Transverse colon (tissue), 4 donors: ENCODE measurements at regions not wholly inside any gene's neighbourhood (a gene's known extent, or its start where the extent isn't known, plus 50 kb on each side); places are given as distances from the start of the nearest gene placed in this dataset.

Experiments
- DNase-seq: peaks from one replicate; pipeline ENCODE4 v3.0.0-alpha.2; 2019
- H3K27ac ChIP-seq, 4 donors: fragments of 200-600 bp; sonication (generic); 2 replicates each; pipeline ENCODE4 v1.5.1; 2016 to 2018; ENCODE audit warnings: inconsistent platforms in 4 of 4
- H3K27me3 ChIP-seq: fragments of 200-600 bp; sonication (generic); 2 replicates; pipeline ENCODE4 v1.5.1; 2017; ENCODE audit warnings: inconsistent platforms
- H3K36me3 ChIP-seq, 4 donors: fragments of 200-600 bp; sonication (generic); 2 replicates each; pipeline ENCODE4 v1.5.1; 2017 to 2019; ENCODE audit warnings: inconsistent platforms in 4 of 4
- H3K4me1 ChIP-seq, 4 donors: fragments of 200-600 bp; sonication (generic); 2 replicates each; pipeline ENCODE4 v1.5.1; 2017 to 2020; ENCODE audit warnings: inconsistent platforms in 4 of 4
- H3K4me3 ChIP-seq, 4 donors: fragments of 200-600 bp; sonication (generic); 1 replicate in 1 of 4; 2 replicates in 3 of 4; pipeline versions ENCODE4 v1.5.1 to v1.6.1; 2017 to 2019; ENCODE audit warnings: inconsistent platforms in 4 of 4
- H3K9me3 ChIP-seq, 2 donors: fragments of 200-600 bp; sonication (generic); 2 replicates each; pipeline ENCODE4 v1.5.1; 2017 to 2019; ENCODE audit warnings: inconsistent platforms in 2 of 2
- CTCF ChIP-seq, 5 experiments: fragments of 200-600 bp in 3 of 5; fragments of 450-650 bp in 2 of 5; sonication (generic) in 3 of 5; IDR thresholded peaks; 1 replicate in 2 of 5; 2 replicates in 3 of 5; pipeline ENCODE4 v1.5.1; 2016 to 2017; ENCODE audit warnings: antibody characterized with exemption in 5 of 5, inconsistent platforms in 3 of 5, mild to moderate bottlenecking in 2 of 5, moderate library complexity in 1 of 5
- EP300 ChIP-seq: sonication (generic); formaldehyde crosslinking; IDR thresholded peaks from one replicate; pipeline ENCODE4 v1.6.1; 2017; ENCODE audit warnings: antibody characterized with exemption, low read depth
- POLR2A ChIP-seq: fragments of 450-650 bp; IDR thresholded peaks from one replicate; pipeline ENCODE4 v1.6.1; 2016; ENCODE audit warnings: antibody characterized with exemption, mild to moderate bottlenecking, moderate library complexity
- POLR2AphosphoS5 ChIP-seq, 3 donors: sonication (generic); formaldehyde crosslinking; IDR thresholded peaks; one replicate each; pipeline ENCODE4 v1.6.1; 2016; ENCODE audit warnings: antibody characterized with exemption in 3 of 3
- WGBS, 2 donors: methylation state at CpG; one replicate each; pipeline ENCODE4 v1.1.5; 2018; ENCODE audit warnings: low coverage in 1 of 2; 5-methylcytosine and 5-hydroxymethylcytosine counted together
- in situ Hi-C, 4 donors: fragments of 200-750 bp; cut with MboI; loops; one replicate each; pipeline versions ENCODE4 v1.15.0 to v1.15.1; 2017; ENCODE audit warnings: low sequenced_read_pairs in 3 of 4, low pct_ligation_motif_present in 1 of 4, low pct_unique_long_range_greater_than_20kb in 1 of 4
- intact Hi-C: fragments of 100-400 bp; cut with DNase I; formaldehyde crosslinking; loops from one replicate; pipeline ENCODE4 v1.15.1; 2023; ENCODE audit warnings: low total_unique reads

GRCh38 chr6:12594530-12594893 lies 122.1 kb upstream of the PHACTR1 start:
- WGBS, 2 donors, result 64 to 80% methylated on average over 1 to 3 of the region's 3 CpGs
- intact Hi-C loops (no loop called here), in situ Hi-C loops (loop anchor here in 1 of 4 donors (25.0 kb wide), 1 partner anchor 282 kb away; no protein-coding TSS in a partner anchor)
- Histone ChIP-seq H3K27ac (no peak overlapping the region), H3K4me3 (no peak overlapping the region), H3K4me1 (no peaks in the 10 kb centered on the region), H3K27me3 (no peaks in the 10 kb centered on the region), H3K9me3 (no peaks in the 10 kb centered on the region), H3K36me3 (no peaks in the 10 kb centered on the region)
- no peak for TF ChIP-seq CTCF (IDR thresholded peaks at IDR 0.05)
- no peak for TF ChIP-seq POLR2AphosphoS5 (IDR thresholded peaks at IDR 0.05)
- TF ChIP-seq EP300, result no peak
- TF ChIP-seq POLR2A, result no peak
- no peak for DNase-seq

GRCh38 chr6:12595161-12595811 lies 121.3 kb upstream of the PHACTR1 start:
- 67% methylated on average over 9 of the region's 9 CpGs for WGBS, 2 donors
- Histone ChIP-seq H3K27ac (no peak overlapping the region), H3K27me3 (no peaks in the 10 kb centered on the region), H3K4me3 (no peak overlapping the region), H3K36me3 (no peaks in the 10 kb centered on the region), H3K4me1 (no peaks in the 10 kb centered on the region), H3K9me3 (no peaks in the 10 kb centered on the region)
- no peak for DNase-seq
- no peak for TF ChIP-seq POLR2A
- in situ Hi-C loops, result loop anchor here in 1 of 4 donors (25.0 kb wide), 1 partner anchor 283 kb away; no protein-coding TSS in a partner anchor
- intact Hi-C loops, result no loop called here

- TF ChIP-seq CTCF (IDR thresholded peaks at IDR 0.05) (no peak), EP300 (no peak), POLR2AphosphoS5 (IDR thresholded peaks at IDR 0.05) (no peak), POLR2A (no peak)
- intact Hi-C loops, result no loop called here
These were observed 119.8 kb upstream of the PHACTR1 start for GRCh38 chr6:12596731-12597130.

GRCh38 chr6:12598919-12599318 lies 117.6 kb upstream of the PHACTR1 start:
- Histone ChIP-seq H3K36me3 (no peaks in the 10 kb centered on the region), H3K4me1 (peaks cover 0 to 3% (median 0%) of the 10 kb centered on the region in 4 donors), H3K4me3 (no peak overlapping the region), H3K27me3 (no peaks in the 10 kb centered on the region), H3K27ac (no peak overlapping the region), H3K9me3 (no peaks in the 10 kb centered on the region)
- no peak for TF ChIP-seq EP300
- no peak for TF ChIP-seq POLR2AphosphoS5 (IDR thresholded peaks at IDR 0.05)
- no peak for TF ChIP-seq POLR2A
- TF ChIP-seq CTCF (IDR thresholded peaks at IDR 0.05), result no peak
- no peak for DNase-seq
- WGBS, 2 donors, result 59 to 84% methylated on average over 2 of the region's 2 CpGs
- in situ Hi-C loops (loop anchor here in 1 of 4 donors (25.0 kb wide), 1 partner anchor 287 kb away; no protein-coding TSS in a partner anchor), intact Hi-C loops (no loop called here)

More at GRCh38 chr6:12596731-12597130, 119.8 kb upstream of the PHACTR1 start:
- H3K27ac ChIP-seq, result no peak overlapping the region
- no peaks in the 10 kb centered on the region for H3K27me3 ChIP-seq
- in situ Hi-C loops, result loop anchor here in 1 of 4 donors (25.0 kb wide), 1 partner anchor 284 kb away; no protein-coding TSS in a partner anchor
- H3K36me3 ChIP-seq, result no peaks in the 10 kb centered on the region
- H3K4me3 ChIP-seq, result no peak overlapping the region
- 75 to 76% methylated on average over 1 to 2 of the region's 2 CpGs for WGBS, 2 donors
- H3K9me3 ChIP-seq, result no peaks in the 10 kb centered on the region
- H3K4me1 ChIP-seq, result no peaks in the 10 kb centered on the region
- DNase-seq, result no peak
